Pancreas (tissue), 10 donors: ENCODE measurements at regions not wholly inside any gene's neighbourhood (a gene's known extent, or its start where the extent isn't known, plus 50 kb on each side); places are given as distances from the start of the nearest gene placed in this dataset.

Source experiments
- ATAC-seq, 4 donors: fragments of 200-7000 bp; cut with Tn5 transposase; one replicate each; pipeline versions ENCODE4 v1.8.0 to v1.9.1; 2020; ENCODE audit warnings: mild to moderate bottlenecking in 4 of 4, moderate library complexity in 4 of 4
- DNase-seq, 6 donors: peaks; one replicate each; pipeline ENCODE4 v3.0.0-alpha.2; 2020
- FAIRE-seq: peaks from 2 replicates; lab custom pipeline; 2012; peaks lifted over from hg19 to GRCh38; lab: Jason Lieb, UNC
- H3K27ac ChIP-seq, 4 donors: fragments of 200-600 bp; sonication (generic); 1 replicate in 3 of 4; 2 replicates in 1 of 4; pipeline versions ENCODE4 v1.5.0 to v1.8.0; 2020
- H3K27me3 ChIP-seq, 4 donors: fragments of 200-600 bp; one replicate each; pipeline ENCODE4 v1.8.0; 2021
- H3K36me3 ChIP-seq, 3 donors: fragments of 200-600 bp; sonication (generic) in 1 of 3; one replicate each; pipeline versions ENCODE4 v1.5.0 to v1.8.0; 2020 to 2021
- H3K4me1 ChIP-seq, 3 donors: fragments of 200-600 bp; one replicate each; pipeline ENCODE4 v1.8.0; 2021
- H3K4me3 ChIP-seq, 4 donors: fragments of 200-600 bp; sonication (generic) in 2 of 4; one replicate each; pipeline versions ENCODE4 v1.5.0 to v1.8.0; 2020 to 2021
- H3K9me3 ChIP-seq, 4 donors: fragments of 200-600 bp; one replicate each; pipeline ENCODE4 v1.8.0; 2021
- WGBS, 2 donors: extraction: QIAGEN DNeasy Blood & Tissue Kit; methylation state at CpG; one replicate each; pipeline ENCODE4 v1.1.7; 2013; 5-methylcytosine and 5-hydroxymethylcytosine counted together
- intact Hi-C, 3 donors: fragments of 100-400 bp; cut with DNase I; formaldehyde crosslinking; loops; one replicate each; pipeline versions ENCODE4 v1.11.1 to v1.14.2; 2022
- TF ChIP-seq, protein P1 (sequence below), 4 donors: fragments of 200-600 bp; sonication (generic) in 3 of 4; IDR thresholded peaks; one replicate each; pipeline versions ENCODE4 v1.5.0 to v1.8.0; 2021; ENCODE audit warnings: antibody characterized with exemption in 4 of 4
- donor health status: healthy with polysubstance abuse.
- donor health status: DM: no; HTN: no; CAD: no; lungs with moderate emphysema.
- donor health status: DM: no; HTN: no; CAD: no.
- donor health status: control.
- donor health status: control.
- donor health status: Bipolar disorder and iron deficiency.
- donor health status: DM: yes; HTN: yes; CAD: no.
- donor health status: DM: no; HTN: no; CAD: no.
- donor health status: DM: no; HTN: no; CAD: no.
- donor health status: DM: yes; HTN: yes; CAD: no.

DNA sequence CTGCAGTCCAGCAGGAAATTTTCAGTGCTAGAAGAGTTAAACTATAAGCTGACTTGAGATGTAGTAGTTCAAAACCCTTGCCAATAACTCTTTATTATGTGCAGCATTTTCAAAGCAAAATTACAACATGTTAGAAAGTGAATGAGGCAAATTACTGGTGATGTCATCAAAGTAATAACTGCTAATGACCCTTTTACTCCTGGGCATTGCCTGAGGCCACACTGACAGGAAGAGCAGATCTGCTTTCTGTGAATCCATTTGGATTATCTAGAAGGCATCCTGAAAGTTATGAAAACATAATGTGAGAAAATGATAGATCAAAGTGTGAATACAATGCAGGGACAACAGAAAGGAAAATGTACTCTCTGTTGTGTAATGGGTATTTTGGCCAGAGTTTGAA is 139.6 kb upstream of the TRIB2 start:
- Histone ChIP-seq H3K27ac (no peak overlapping the region), H3K9me3 (no peaks in the 10 kb centered on the region), H3K4me1 (no peaks in the 10 kb centered on the region), H3K4me3 (no peak overlapping the region), H3K36me3 (no peaks in the 10 kb centered on the region), H3K27me3 (no peaks in the 10 kb centered on the region)
- intact Hi-C loops, result no loop called here
- no peak for DNase-seq
- TF ChIP-seq, protein P1, sequence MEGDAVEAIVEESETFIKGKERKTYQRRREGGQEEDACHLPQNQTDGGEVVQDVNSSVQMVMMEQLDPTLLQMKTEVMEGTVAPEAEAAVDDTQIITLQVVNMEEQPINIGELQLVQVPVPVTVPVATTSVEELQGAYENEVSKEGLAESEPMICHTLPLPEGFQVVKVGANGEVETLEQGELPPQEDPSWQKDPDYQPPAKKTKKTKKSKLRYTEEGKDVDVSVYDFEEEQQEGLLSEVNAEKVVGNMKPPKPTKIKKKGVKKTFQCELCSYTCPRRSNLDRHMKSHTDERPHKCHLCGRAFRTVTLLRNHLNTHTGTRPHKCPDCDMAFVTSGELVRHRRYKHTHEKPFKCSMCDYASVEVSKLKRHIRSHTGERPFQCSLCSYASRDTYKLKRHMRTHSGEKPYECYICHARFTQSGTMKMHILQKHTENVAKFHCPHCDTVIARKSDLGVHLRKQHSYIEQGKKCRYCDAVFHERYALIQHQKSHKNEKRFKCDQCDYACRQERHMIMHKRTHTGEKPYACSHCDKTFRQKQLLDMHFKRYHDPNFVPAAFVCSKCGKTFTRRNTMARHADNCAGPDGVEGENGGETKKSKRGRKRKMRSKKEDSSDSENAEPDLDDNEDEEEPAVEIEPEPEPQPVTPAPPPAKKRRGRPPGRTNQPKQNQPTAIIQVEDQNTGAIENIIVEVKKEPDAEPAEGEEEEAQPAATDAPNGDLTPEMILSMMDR (IDR thresholded peaks at IDR 0.05), result no peak
- no peak for ATAC-seq
- FAIRE-seq, result no peak

DNA sequence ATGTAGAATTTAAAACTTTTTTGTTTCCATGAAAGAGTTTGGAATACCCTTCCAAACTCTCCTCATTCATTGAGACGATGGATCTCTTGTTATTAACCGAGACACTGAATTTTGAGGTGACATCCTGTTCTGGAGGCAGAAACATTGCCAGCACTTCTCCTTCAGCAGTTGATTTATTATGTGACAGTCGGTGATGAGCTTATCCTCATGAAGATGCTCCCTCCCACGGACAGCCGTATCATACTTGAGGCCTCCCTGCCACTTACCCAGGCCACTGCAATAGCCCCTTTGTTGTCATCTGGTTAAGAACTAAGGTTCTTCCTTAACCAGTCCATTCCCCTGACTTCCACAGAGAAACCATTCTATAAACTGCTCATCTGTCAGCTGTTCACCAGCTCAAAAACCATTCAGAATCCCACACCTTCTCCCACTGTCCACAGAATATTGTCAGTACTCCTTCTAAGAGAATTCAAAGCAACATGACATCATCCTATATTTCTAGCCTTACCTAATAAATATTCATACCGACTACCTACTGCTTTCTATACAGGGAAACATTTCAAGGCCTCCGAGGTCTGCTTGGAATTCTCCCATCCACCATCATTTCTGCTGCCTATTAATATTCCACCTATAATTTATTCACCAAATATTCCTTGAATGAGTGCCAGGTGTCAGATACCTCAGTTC is 139.0 kb upstream of the TRIB2 start:
- ATAC-seq, result no peak
- no peak for FAIRE-seq
- H3K4me3 ChIP-seq, result no peak overlapping the region
- intact Hi-C loops, result no loop called here
- H3K9me3 ChIP-seq, result no peaks in the 10 kb centered on the region
- no peak for DNase-seq
- H3K27ac ChIP-seq, result no peak overlapping the region
- H3K36me3 ChIP-seq, result no peaks in the 10 kb centered on the region
- WGBS, 2 donors, result 85 to 89% methylated on average over 7 of the region's 7 CpGs
- H3K4me1 ChIP-seq, result no peaks in the 10 kb centered on the region
- TF ChIP-seq, protein P1 (IDR thresholded peaks at IDR 0.05), result no peak
- no peaks in the 10 kb centered on the region for H3K27me3 ChIP-seq

DNA sequence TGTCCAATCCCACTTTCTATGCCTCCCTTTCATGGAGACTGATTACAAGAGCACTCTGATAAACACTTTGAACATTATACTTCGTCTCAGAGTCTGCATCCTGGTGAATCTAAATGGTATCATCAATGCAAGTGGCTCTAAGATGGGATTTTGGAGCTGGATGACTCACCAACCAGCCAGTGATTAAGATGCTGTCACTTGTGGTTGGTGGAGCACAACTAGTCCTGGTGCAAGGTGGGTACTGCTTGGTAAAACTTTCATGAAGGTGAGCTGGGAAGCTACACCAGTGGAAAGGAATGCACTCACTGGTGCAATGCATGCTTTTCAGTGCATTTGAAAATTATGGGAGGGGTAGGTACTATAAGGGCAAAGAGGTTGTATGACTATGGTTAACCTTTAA is 137.7 kb upstream of the TRIB2 start:
- Histone ChIP-seq H3K36me3 (no peaks in the 10 kb centered on the region), H3K27ac (no peak overlapping the region), H3K4me1 (no peaks in the 10 kb centered on the region), H3K4me3 (no peak overlapping the region), H3K27me3 (no peaks in the 10 kb centered on the region), H3K9me3 (no peaks in the 10 kb centered on the region)
- DNase-seq, result no peak
- ATAC-seq, result no peak
- 72 to 83% methylated on average over 1 of the region's 1 CpG for WGBS, 2 donors
- TF ChIP-seq, protein P1 (IDR thresholded peaks at IDR 0.05), result no peak
- FAIRE-seq, result no peak
- intact Hi-C loops, result no loop called here

DNA sequence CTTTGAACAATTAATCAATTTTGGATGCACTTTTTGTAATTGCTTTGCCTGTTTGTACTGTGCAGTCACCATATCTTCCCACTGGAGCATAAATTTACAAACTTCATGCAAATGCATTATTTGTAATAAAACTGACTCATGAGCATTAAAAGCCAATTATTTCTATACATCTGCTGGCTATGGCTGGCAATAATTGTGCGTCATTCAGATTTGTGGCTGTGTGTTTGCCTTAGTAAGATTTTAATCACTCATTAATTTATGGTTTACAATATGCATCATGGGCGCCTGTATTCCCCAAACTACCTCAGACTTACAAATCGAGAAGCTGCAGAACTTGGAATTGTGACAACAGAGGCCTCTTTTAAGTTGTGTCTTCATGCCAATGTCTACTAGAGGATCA is 132.4 kb upstream of the TRIB2 start:
- WGBS, 2 donors, result 88 to 97% methylated on average over 3 of the region's 3 CpGs
- TF ChIP-seq, protein P1 (IDR thresholded peaks at IDR 0.05), result no peak
- Histone ChIP-seq H3K9me3 (no peaks in the 10 kb centered on the region), H3K4me1 (peaks cover 0 to 5% (median 0%) of the 10 kb centered on the region in 3 donors), H3K4me3 (no peak overlapping the region), H3K27me3 (no peaks in the 10 kb centered on the region), H3K27ac (no peak overlapping the region), H3K36me3 (no peaks in the 10 kb centered on the region)
- intact Hi-C loops, result no loop called here
- ATAC-seq (no peak), FAIRE-seq (no peak), DNase-seq (no peak)

DNA sequence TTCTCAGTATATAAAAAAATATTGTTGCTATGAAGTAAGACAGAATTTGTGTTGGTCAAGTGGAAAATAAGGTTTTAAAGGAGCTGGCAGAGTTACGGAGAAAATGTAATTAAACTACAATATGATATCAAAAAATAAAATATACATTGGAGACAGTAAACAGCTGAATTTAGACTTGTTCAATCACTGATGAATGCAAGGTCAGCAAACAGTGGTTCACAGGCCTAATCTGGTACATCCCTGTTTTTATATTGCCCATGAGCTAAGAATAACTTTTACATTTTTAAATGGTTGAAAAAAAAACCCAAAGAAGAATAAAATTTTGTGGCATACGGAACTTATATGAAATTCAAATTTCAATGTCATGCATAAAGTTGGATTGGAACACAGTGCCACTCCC is 131.0 kb upstream of the TRIB2 start:
- Histone ChIP-seq H3K27ac (no peak overlapping the region), H3K9me3 (no peaks in the 10 kb centered on the region), H3K27me3 (no peaks in the 10 kb centered on the region), H3K36me3 (no peaks in the 10 kb centered on the region), H3K4me1 (peaks cover 0 to 5% (median 0%) of the 10 kb centered on the region in 3 donors), H3K4me3 (no peak overlapping the region)
- WGBS, 2 donors, result 86 to 94% methylated on average over 2 of the region's 2 CpGs
- no peak for FAIRE-seq
- ATAC-seq, result no peak
- intact Hi-C loops, result no loop called here
- TF ChIP-seq, protein P1 (IDR thresholded peaks at IDR 0.05), result no peak
- no peak for DNase-seq
